DOHH2 (cell line): ENCODE measurements at regions not wholly inside any gene's neighbourhood (a gene's known extent, or its start where the extent isn't known, plus 50 kb on each side); places are given as distances from the start of the nearest gene placed in this dataset.

Source experiments
- H3F3A ChIP-seq: fragments of 200-600 bp; sonication (generic), shearing (Covaris generic); 2 replicates; pipeline ENCODE4 v1.6.0; 2016; ENCODE audit warnings: antibody characterized with exemption, mild to moderate bottlenecking; ENCODE audit not compliant: control insufficient read depth, insufficient read depth
- H3K27ac ChIP-seq: fragments of 200-600 bp; sonication (generic); 2 replicates; pipeline ENCODE4 v1.5.1; 2014; ENCODE audit warnings: low read depth, mild to moderate bottlenecking, low read length, moderate library complexity
- H3K27me3 ChIP-seq: fragments of 200-600 bp; sonication (generic); 2 replicates; pipeline ENCODE4 v1.6.1; 2014; ENCODE audit warnings: mild to moderate bottlenecking, low read length, mixed read lengths; ENCODE audit not compliant: control insufficient read depth
- H3K36me3 ChIP-seq: fragments of 200-600 bp; sonication (generic); 2 replicates; pipeline ENCODE4 v1.6.1; 2014; ENCODE audit warnings: mild to moderate bottlenecking, low read length, moderate library complexity, mixed read lengths; ENCODE audit not compliant: control insufficient read depth
- H3K4me1 ChIP-seq: fragments of 200-600 bp; sonication (generic); 2 replicates; pipeline ENCODE4 v1.6.1; 2014; ENCODE audit warnings: mild to moderate bottlenecking, low read length, mixed read lengths; ENCODE audit not compliant: control insufficient read depth
- H3K4me2 ChIP-seq: fragments of 200-600 bp; sonication (generic); 2 replicates; pipeline ENCODE4 v1.6.0; 2014; ENCODE audit warnings: mild to moderate bottlenecking, low read length, moderate library complexity
- H3K4me3 ChIP-seq: fragments of 200-600 bp; sonication (generic); 2 replicates; pipeline ENCODE4 v1.5.1; 2014; ENCODE audit warnings: mild to moderate bottlenecking, low read length, mixed read lengths
- H3K79me2 ChIP-seq: fragments of 200-600 bp; sonication (generic); 2 replicates; pipeline ENCODE4 v1.6.1; 2014; ENCODE audit warnings: mild to moderate bottlenecking, low read length, mixed read lengths; ENCODE audit not compliant: control insufficient read depth
- H3K9me2 ChIP-seq: fragments of 200-600 bp; sonication (generic); replicated peaks from 2 replicates; pipeline ENCODE4 v1.6.1; 2014; ENCODE audit warnings: mild to moderate bottlenecking, low read length, mixed read lengths; ENCODE audit not compliant: control insufficient read depth
- H3K9me3 ChIP-seq: fragments of 200-600 bp; sonication (generic); 2 replicates; pipeline ENCODE4 v1.6.1; 2014; ENCODE audit warnings: antibody characterized with exemption, low read length, mixed read lengths; ENCODE audit not compliant: control insufficient read depth, insufficient read depth
- H4K20me1 ChIP-seq: fragments of 200-600 bp; sonication (generic); 2 replicates; pipeline ENCODE4 v1.6.0; 2014; ENCODE audit warnings: low read depth, mild to moderate bottlenecking, antibody characterized with exemption, low read length, moderate library complexity; ENCODE audit not compliant: control insufficient read depth, insufficient read depth
- CTCF ChIP-seq: fragments of 200-600 bp; sonication (generic); IDR thresholded peaks from one replicate; pipeline ENCODE4 v1.5.1; 2014; ENCODE audit warnings: antibody characterized with exemption, mild to moderate bottlenecking, low read depth, low read length; ENCODE audit not compliant: poor library complexity, severe bottlenecking
- EZH2phosphoT487 ChIP-seq: fragments of 200-600 bp; sonication (generic); IDR thresholded peaks from 2 replicates; pipeline ENCODE4 v1.6.1; 2017; ENCODE audit warnings: borderline replicate concordance, mild to moderate bottlenecking, antibody characterized with exemption, low read length, moderate library complexity, mixed read lengths

- H3K4me1 ChIP-seq: no peaks in the 10 kb centered on the region
- no peaks in the 10 kb centered on the region for H3K9me2 ChIP-seq
- H3K9me3 ChIP-seq: no peaks in the 10 kb centered on the region
- no peaks in the 10 kb centered on the region for H4K20me1 ChIP-seq
- no peaks in the 10 kb centered on the region for H3F3A ChIP-seq
- H3K79me2 ChIP-seq: no peaks in the 10 kb centered on the region
- no peak overlapping the region for H3K4me2 ChIP-seq
- H3K4me3 ChIP-seq: no peak overlapping the region
- no peaks in the 10 kb centered on the region for H3K36me3 ChIP-seq
- H3K27ac ChIP-seq: no peak overlapping the region
- no peaks in the 10 kb centered on the region for H3K27me3 ChIP-seq
- no peak for TF ChIP-seq CTCF
- no peak for TF ChIP-seq EZH2phosphoT487
These were observed 84.7 kb upstream of the TSPAN8 start for GRCh38 chr12:71242511-71242910.

- H3F3A ChIP-seq: no peaks in the 10 kb centered on the region
- TF ChIP-seq CTCF: no peak
- no peak for TF ChIP-seq EZH2phosphoT487
- no peaks in the 10 kb centered on the region for H3K9me2 ChIP-seq
- H3K27ac ChIP-seq: no peak overlapping the region
- no peaks in the 10 kb centered on the region for H3K4me1 ChIP-seq
- no peaks in the 10 kb centered on the region for H3K36me3 ChIP-seq
- H3K9me3 ChIP-seq: no peaks in the 10 kb centered on the region
- H4K20me1 ChIP-seq: no peaks in the 10 kb centered on the region
- H3K4me2 ChIP-seq: no peak overlapping the region
- H3K27me3 ChIP-seq: no peaks in the 10 kb centered on the region
- no peak overlapping the region for H3K4me3 ChIP-seq
- no peaks in the 10 kb centered on the region for H3K79me2 ChIP-seq
These were observed 83.1 kb upstream of the TSPAN8 start for GRCh38 chr12:71240946-71241345.

- TF ChIP-seq EZH2phosphoT487 (no peak), CTCF (no peak)
- Histone ChIP-seq H3K9me3 (no peaks in the 10 kb centered on the region), H4K20me1 (no peaks in the 10 kb centered on the region), H3K27ac (no peak overlapping the region), H3F3A (no peaks in the 10 kb centered on the region), H3K79me2 (no peaks in the 10 kb centered on the region), H3K9me2 (no peaks in the 10 kb centered on the region), H3K4me1 (no peaks in the 10 kb centered on the region), H3K4me3 (no peak overlapping the region), H3K4me2 (no peak overlapping the region), H3K27me3 (no peaks in the 10 kb centered on the region), H3K36me3 (no peaks in the 10 kb centered on the region)
These were observed 81.9 kb upstream of the TSPAN8 start for GRCh38 chr12:71239731-71240130.

- H3K4me2 ChIP-seq: no peak overlapping the region
- no peaks in the 10 kb centered on the region for H3K36me3 ChIP-seq
- H3F3A ChIP-seq: no peaks in the 10 kb centered on the region
- H3K4me1 ChIP-seq: no peaks in the 10 kb centered on the region
- no peak for TF ChIP-seq CTCF
- no peak for TF ChIP-seq EZH2phosphoT487
- no peaks in the 10 kb centered on the region for H4K20me1 ChIP-seq
- no peaks in the 10 kb centered on the region for H3K79me2 ChIP-seq
- no peaks in the 10 kb centered on the region for H3K9me2 ChIP-seq
- H3K9me3 ChIP-seq: no peaks in the 10 kb centered on the region
- H3K27ac ChIP-seq: no peak overlapping the region
- no peaks in the 10 kb centered on the region for H3K27me3 ChIP-seq
- H3K4me3 ChIP-seq: no peak overlapping the region
These were observed 79.3 kb upstream of the TSPAN8 start for GRCh38 chr12:71237128-71237527.
